ENCODE measurements at regions not wholly inside any gene's neighbourhood (a gene's known extent, or its start where the extent isn't known, plus 50 kb on each side); places are given as distances from the start of the nearest gene placed in this dataset.

- H3K9me3 ChIP-seq (ENCODE audit: control insufficient read depth, insufficient read depth, low read length), result no peaks in the 10 kb centered on the region
- H2AFZ ChIP-seq (replicated peaks; ENCODE audit: low read length, poor library complexity), result no peak overlapping the region
- H3K79me1 ChIP-seq (ENCODE audit: low read depth in 1 of 2, low read length in 2 of 2), result no peaks in the 10 kb centered on the region
- no peaks in the 10 kb centered on the region for H4K20me1 ChIP-seq (ENCODE audit: insufficient read depth, low read length)
- no peak overlapping the region for H2BK15ac ChIP-seq (ENCODE audit: low read depth, low read length)
- H3K4me1 ChIP-seq (ENCODE audit: control insufficient read depth, insufficient read depth, low read length), result peaks cover 2% of the 10 kb centered on the region; the same call in 1 of the 2 replicates
- H4K5ac ChIP-seq (ENCODE audit: low read depth, low read length), result no peak overlapping the region
- dilution Hi-C loops (cut with HindIII; ENCODE audit: low sequenced_read_pairs, unreplicated experiment) (no loop called here), in situ Hi-C loops (cut with MboI; ENCODE audit: low sequenced_read_pairs) (no loop called here), intact Hi-C loops (cut with micrococcal nuclease) (no loop called here)
- peaks cover 17% of the 10 kb centered on the region; the same call in 1 of the 2 replicates for H3K27me3 ChIP-seq (ENCODE audit: control insufficient read depth, insufficient read depth, low read length)
- no peak overlapping the region for H2BK120ac ChIP-seq (ENCODE audit: low read depth, low read length)
- ChIA-PET POLR2A (ENCODE audit: unreplicated experiment) (no interaction called here), CTCF (interaction anchor here (1.0 kb wide), 1 partner anchor 18 kb away, joined by 7 read pairs; no protein-coding TSS in a partner anchor)
- TF ChIP-seq SMC3 (IDR thresholded peaks at IDR 0.05; ENCODE audit: low read depth, low read length) (no peak), POLR2A (IDR thresholded peaks at IDR 0.05; ENCODE audit: low read depth, low read length) (no peak), FOS (IDR thresholded peaks at IDR 0.05; ENCODE audit: low read depth, low read length) (no peak), RAD21 (IDR thresholded peaks at IDR 0.05; ENCODE audit: low read length) (no peak), RFX5 (IDR thresholded peaks at IDR 0.05; ENCODE audit: low read depth, low read length) (no peak), CHD1 (IDR thresholded peaks at IDR 0.05; ENCODE audit: low read depth, low read length) (no peak), CEBPB (IDR thresholded peaks at IDR 0.05; ENCODE audit: low read depth, low read length) (no peak), BHLHE40 (IDR thresholded peaks at IDR 0.05; ENCODE audit: low read depth, low read length) (no peak), CTCF (conservative IDR thresholded peaks at IDR 0.05; ENCODE audit: low read depth, low read length) (no peak), NFE2L2 (IDR thresholded peaks at IDR 0.05; ENCODE audit: low read depth, low read length) (no peak), MAFK (IDR thresholded peaks at IDR 0.05; ENCODE audit: low read depth, low read length) (no peak), RCOR1 (IDR thresholded peaks at IDR 0.05; ENCODE audit: insufficient replicate concordance, low read length) (no peak), MXI1 (IDR thresholded peaks at IDR 0.05; ENCODE audit: borderline replicate concordance, low read depth, low read length) (no peak), MAZ (IDR thresholded peaks at IDR 0.05; ENCODE audit: borderline replicate concordance, low read depth, low read length) (no peak)
- TF ChIP-seq, protein P1, sequence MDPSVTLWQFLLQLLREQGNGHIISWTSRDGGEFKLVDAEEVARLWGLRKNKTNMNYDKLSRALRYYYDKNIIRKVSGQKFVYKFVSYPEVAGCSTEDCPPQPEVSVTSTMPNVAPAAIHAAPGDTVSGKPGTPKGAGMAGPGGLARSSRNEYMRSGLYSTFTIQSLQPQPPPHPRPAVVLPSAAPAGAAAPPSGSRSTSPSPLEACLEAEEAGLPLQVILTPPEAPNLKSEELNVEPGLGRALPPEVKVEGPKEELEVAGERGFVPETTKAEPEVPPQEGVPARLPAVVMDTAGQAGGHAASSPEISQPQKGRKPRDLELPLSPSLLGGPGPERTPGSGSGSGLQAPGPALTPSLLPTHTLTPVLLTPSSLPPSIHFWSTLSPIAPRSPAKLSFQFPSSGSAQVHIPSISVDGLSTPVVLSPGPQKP (IDR thresholded peaks at IDR 0.05; ENCODE audit: borderline replicate concordance, low read depth, low read length), result no peak
- TF ChIP-seq, protein P2, sequence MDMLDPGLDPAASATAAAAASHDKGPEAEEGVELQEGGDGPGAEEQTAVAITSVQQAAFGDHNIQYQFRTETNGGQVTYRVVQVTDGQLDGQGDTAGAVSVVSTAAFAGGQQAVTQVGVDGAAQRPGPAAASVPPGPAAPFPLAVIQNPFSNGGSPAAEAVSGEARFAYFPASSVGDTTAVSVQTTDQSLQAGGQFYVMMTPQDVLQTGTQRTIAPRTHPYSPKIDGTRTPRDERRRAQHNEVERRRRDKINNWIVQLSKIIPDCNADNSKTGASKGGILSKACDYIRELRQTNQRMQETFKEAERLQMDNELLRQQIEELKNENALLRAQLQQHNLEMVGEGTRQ (IDR thresholded peaks at IDR 0.05; ENCODE audit: low read depth, low read length), result no peak
- no peak overlapping the region for H2AK5ac ChIP-seq (ENCODE audit: low read depth, low read length)
- BruUV-seq (replicated peaks), result no TSS peak
- no peak overlapping the region for H2BK5ac ChIP-seq (ENCODE audit: low read depth, low read length, poor library complexity, severe bottlenecking)
- ATAC-seq (ENCODE audit: low read depth), result no peak
- H3K36me3 ChIP-seq (ENCODE audit: control insufficient read depth, insufficient read depth, low read length), result no peaks in the 10 kb centered on the region
- H3K27ac ChIP-seq (ENCODE audit: insufficient read depth, low read length), result no peak overlapping the region
- peaks cover under 1% of the 10 kb centered on the region; the same call in 1 of the 2 replicates for H3K9me1 ChIP-seq (ENCODE audit: insufficient read depth, low read length)
- H3K4ac ChIP-seq (ENCODE audit: low read depth, low read length), result no peak overlapping the region
- H3K18ac ChIP-seq (ENCODE audit: low read depth, low read length), result no peak overlapping the region
- no peak for DNase-seq
- no CpG with 5 or more reads among the region's 1 CpG for WGBS, 2 experiments (ENCODE audit: extremely low coverage in 2 of 2, insufficient read length in 1 of 2)
- no peak overlapping the region for H3K9ac ChIP-seq (ENCODE audit: low read depth, low read length)
- no peak overlapping the region for H3K4me2 ChIP-seq (ENCODE audit: low read depth, low read length)
- H3K14ac ChIP-seq (replicated peaks; ENCODE audit: low read depth, low read length), result no peak overlapping the region
- no peak overlapping the region for H2BK20ac ChIP-seq (ENCODE audit: low read depth, low read length)
- no peak overlapping the region for H3K23ac ChIP-seq (ENCODE audit: low read depth, low read length)
- H3K4me3 ChIP-seq (ENCODE audit: insufficient read depth, low read depth, low read length), result no peak overlapping the region
- no peak overlapping the region for H3K56ac ChIP-seq (ENCODE audit: extremely low read depth, insufficient read depth, low read length)
- no peak overlapping the region for H2AK9ac ChIP-seq (replicated peaks; ENCODE audit: low read depth, low read length, poor library complexity)
- H4K8ac ChIP-seq (ENCODE audit: low read depth in 2 of 2, low read length in 2 of 2), result no peak overlapping the region
- no peak overlapping the region for H4K91ac ChIP-seq (ENCODE audit: insufficient read depth, low read depth, low read length)
Measured at GRCh38 chr13:22240716-22241115, 569.8 kb downstream of the FGF9 start.
